KOPT-K1 (cell line): ENCODE measurements at regions not wholly inside any gene's neighbourhood (a gene's known extent, or its start where the extent isn't known, plus 50 kb on each side); places are given as distances from the start of the nearest gene placed in this dataset.

ENCODE experiments used
- H3K27ac ChIP-seq: fragments of 200-600 bp; sonication (generic); 2 replicates; pipeline ENCODE4 v1.5.1; 2016; ENCODE audit warnings: antibody characterized with exemption, mild to moderate bottlenecking, low read depth, low read length; ENCODE audit not compliant: poor library complexity, severe bottlenecking
- H3K36me3 ChIP-seq: fragments of 200-600 bp; sonication (generic); 2 replicates; pipeline ENCODE4 v1.5.1; 2017; ENCODE audit warnings: antibody characterized with exemption, mild to moderate bottlenecking, low read length, moderate library complexity; ENCODE audit not compliant: insufficient read depth
- H3K9me3 ChIP-seq: fragments of 200-600 bp; sonication (generic); 2 replicates; pipeline ENCODE4 v1.5.1; 2017; ENCODE audit warnings: antibody characterized with exemption, low read length, mild to moderate bottlenecking; ENCODE audit not compliant: insufficient read depth, poor library complexity, severe bottlenecking

DNA sequence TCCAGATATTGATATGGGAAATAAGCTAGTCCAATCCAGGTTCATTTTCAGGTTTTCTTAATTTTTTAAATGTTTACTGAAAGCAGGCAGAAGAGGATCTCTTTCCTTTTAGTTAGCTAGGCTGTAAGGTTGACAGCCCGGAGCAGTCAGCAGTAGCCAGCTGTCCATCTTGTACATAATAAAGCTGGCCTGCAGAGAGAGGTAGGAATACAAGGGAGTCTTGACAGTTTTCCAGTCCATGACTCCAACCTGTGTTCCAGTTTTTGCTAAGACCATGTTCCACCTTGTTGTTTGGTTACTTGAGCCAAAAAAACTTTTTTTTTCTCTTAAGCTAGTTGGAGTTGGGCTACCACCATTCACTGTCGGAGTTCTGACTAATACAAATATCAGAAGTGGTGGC lies 402.7 kb upstream of the TEX13C start:
- Histone ChIP-seq H3K9me3 (no peaks in the 10 kb centered on the region), H3K36me3 (no peaks in the 10 kb centered on the region), H3K27ac (no peak overlapping the region)

DNA sequence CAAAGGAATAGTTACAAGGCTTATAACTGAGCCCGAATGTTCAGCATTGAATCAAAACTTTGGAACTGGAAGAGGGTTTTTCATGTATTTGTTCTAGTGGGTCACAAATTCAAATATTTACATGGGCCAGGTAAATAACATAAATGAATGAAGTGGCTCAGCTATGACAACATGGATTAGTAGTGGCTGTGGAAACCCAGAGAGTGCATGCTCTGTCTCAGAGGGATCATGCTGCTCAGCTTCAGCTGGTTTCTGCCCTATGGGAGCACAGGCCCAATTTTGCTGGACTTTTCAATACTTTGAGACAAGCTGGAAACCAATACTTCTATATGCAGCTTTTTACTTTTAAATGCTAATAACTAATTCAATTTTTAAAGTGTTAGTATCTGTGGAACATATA lies 394.0 kb upstream of the TEX13C start:
- H3K36me3 ChIP-seq = no peaks in the 10 kb centered on the region

DNA sequence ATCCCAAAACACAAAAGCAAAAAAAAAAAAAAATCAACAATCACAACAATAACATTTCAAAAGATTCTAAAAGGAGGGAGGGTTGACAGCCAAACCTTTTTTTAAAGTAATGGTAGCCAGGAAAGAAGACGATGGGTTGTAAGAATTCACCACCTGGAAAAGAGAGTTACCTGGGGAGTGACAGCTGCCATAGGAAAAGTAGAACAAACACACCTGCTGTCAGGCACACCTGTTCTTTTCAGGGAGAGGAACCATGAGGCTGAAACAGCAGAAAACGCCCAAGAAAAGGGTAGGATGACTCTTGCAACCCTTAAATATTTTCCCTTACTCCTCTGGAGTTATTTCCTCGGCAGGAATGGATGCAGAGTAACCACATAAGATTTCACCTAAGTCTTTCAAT lies 388.4 kb upstream of the TEX13C start:
- H3K27ac ChIP-seq = no peak overlapping the region
- H3K36me3 ChIP-seq = no peaks in the 10 kb centered on the region
- H3K9me3 ChIP-seq = no peaks in the 10 kb centered on the region

More for the DNA sequence above, 394.0 kb upstream of the TEX13C start:
- no peak overlapping the region for H3K27ac ChIP-seq
- H3K9me3 ChIP-seq = no peaks in the 10 kb centered on the region

DNA sequence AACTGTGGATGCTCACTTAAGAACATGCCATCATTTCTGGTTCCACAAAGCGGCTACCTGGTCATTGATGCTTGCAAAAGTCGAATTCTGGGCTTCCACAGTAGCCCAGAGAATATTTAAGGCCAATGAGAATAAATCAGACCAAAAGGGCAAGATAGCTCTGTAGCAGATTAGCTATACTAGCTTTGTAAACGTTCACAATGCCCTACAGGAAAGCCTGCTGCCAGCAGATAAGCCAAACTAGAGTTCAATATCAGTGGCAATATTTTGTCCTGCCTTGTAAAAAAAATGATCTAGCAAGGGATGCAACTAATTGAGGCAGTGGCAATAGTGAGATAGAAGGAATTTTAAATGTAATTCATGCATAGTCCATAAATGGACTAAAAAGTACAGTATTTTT lies 387.7 kb upstream of the TEX13C start:
- no peak overlapping the region for H3K27ac ChIP-seq
- H3K9me3 ChIP-seq = no peaks in the 10 kb centered on the region
- no peaks in the 10 kb centered on the region for H3K36me3 ChIP-seq

DNA sequence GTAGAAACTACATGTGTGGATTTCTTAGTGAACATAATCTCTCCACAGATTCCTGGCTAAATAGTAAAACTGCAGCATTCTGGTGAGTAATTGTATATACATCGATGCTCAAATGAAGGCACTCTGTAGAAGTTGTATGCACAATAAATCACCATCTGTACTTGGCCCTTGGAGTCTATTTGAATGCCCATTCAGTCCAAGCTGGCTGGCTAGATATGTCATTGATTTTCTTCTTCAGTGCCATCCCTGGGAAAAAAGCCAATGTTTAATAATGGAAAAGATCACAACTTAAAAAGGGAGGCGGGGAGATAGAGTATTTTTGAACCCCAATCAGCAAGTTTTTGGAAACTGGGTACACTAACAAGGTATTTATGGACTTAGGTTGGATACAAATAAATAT lies 381.0 kb upstream of the TEX13C start:
- H3K36me3 ChIP-seq = no peaks in the 10 kb centered on the region
- H3K9me3 ChIP-seq = no peaks in the 10 kb centered on the region
- H3K27ac ChIP-seq = no peak overlapping the region

DNA sequence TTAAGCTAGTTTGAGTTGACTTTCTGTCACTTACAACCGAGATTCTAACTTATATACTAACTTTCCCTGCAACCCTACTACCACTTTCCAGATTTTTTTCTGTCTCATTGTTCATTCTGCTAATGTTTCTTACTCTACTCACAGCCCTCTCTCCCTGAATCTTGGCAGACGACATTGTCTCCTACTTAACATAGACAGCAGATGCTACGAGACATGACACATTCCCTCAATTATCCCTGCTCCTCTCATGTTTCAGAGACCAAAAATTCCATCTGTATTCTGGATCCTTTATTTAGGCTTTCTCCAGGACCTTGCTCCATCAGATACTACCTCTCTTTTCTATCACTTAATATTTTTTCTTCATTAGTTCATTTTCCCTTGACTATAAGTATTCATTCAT lies 379.1 kb upstream of the TEX13C start:
- no peak overlapping the region for H3K27ac ChIP-seq
- H3K9me3 ChIP-seq = no peaks in the 10 kb centered on the region
- H3K36me3 ChIP-seq = no peaks in the 10 kb centered on the region

DNA sequence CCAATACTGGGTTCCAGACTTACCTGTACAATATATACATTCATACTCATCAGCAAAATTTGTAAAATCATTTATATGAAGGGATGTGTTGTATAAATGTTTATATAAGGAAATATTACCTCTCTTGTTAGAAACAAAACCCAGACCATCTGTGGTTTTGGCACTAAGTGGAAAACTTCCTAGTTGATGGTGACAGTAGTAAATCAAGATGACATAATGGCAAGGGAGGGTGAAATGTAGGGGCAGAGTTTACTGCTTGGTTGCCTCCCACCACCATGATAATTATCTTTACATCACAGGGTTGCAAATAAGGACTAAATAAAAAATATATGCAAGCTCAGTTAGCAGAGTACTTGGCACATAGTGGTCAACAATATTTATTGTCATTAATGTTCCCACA lies 365.3 kb upstream of the TEX13C start:
- H3K36me3 ChIP-seq = no peaks in the 10 kb centered on the region
- no peak overlapping the region for H3K27ac ChIP-seq
- no peaks in the 10 kb centered on the region for H3K9me3 ChIP-seq

DNA sequence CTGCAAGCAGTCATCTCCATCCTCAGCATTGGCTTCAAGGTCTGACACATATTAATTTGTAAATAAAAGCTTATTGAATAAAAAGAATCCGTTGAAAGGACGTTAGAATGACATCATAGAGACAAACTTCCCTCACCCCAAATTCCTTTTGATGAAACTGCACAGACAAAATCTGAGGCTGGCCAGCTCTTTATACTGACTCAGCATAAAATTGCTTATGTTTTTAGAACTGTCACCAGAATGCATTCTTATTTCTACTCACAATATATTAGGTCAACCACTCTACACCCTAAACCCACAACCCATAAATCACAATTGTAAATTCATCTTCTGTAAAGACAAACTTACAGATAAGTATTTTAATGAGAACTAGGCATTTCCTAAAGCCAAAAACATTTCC lies 359.2 kb upstream of the TEX13C start:
- Histone ChIP-seq H3K27ac (no peak overlapping the region), H3K36me3 (no peaks in the 10 kb centered on the region), H3K9me3 (no peaks in the 10 kb centered on the region)

DNA sequence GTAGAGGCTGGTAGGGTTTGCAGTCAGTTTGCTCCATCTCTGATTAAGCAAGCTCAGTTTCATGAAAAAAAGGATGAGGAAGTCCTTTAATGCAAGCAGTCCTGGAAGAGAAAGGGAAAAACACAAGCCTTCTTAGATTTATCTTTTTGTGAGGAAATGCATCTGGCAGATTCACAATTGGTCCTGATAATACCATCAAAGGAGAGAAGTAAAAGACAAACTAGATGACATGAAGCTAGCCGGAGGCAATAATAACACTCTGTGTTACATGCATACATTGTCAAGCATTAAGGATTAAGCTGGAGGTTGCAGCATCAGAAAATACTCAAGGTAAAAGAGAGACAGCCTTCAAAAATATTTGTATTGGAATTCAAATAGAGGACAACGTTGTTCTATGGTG lies 356.0 kb upstream of the TEX13C start, which contains the start of gene TENM1:
Gene TENM1 (minus strand): TSS at position 101 of the 400 bp plus-strand sequence.
- H3K36me3 ChIP-seq = no peaks in the 10 kb centered on the region

DNA sequence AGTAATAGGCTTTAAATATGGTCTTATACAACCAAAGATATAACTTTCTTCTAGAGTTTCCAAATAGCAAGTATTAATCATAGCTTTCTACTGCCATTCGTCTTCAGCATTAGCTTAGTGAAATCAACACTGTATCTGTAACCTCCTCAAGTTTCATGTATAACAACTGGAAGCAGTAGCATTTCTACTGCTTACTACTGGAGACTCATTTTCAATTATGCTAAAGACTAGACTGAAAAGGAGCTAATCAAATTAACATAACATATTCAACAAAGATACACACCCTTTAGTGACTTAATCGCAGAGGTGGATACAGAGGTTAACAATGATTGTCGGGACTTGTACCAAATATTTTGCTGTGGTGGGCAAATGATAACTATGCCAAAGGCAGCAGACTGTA lies 344.2 kb upstream of the TEX13C start:
- no peaks in the 10 kb centered on the region for H3K36me3 ChIP-seq
- H3K9me3 ChIP-seq = no peaks in the 10 kb centered on the region
- H3K27ac ChIP-seq = no peak overlapping the region

More for the DNA sequence above, 356.0 kb upstream of the TEX13C start, which contains the start of gene TENM1:
- Histone ChIP-seq H3K9me3 (no peaks in the 10 kb centered on the region), H3K27ac (no peak within 1 kb of the TSS)

DNA sequence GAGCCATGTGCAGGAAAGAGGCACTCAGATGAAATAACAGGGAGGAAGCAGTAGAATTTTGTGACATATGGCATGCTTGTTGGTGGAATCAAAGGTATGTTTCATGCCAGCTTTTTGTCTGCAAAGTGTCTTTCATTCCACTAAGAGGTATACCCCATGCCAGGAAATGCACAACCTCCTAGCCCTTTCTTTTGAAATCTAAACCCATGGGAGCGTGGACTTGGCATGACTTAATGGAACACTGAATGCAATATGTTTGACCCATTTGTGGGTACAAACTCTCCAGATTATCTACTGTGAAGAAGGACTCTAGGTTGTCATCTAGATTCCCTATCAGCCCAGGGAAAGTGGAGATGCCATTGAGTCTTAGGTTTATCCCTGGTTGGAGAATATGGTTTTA lies 338.3 kb upstream of the TEX13C start:
- H3K36me3 ChIP-seq = no peaks in the 10 kb centered on the region
- H3K9me3 ChIP-seq = no peaks in the 10 kb centered on the region
- no peak overlapping the region for H3K27ac ChIP-seq

DNA sequence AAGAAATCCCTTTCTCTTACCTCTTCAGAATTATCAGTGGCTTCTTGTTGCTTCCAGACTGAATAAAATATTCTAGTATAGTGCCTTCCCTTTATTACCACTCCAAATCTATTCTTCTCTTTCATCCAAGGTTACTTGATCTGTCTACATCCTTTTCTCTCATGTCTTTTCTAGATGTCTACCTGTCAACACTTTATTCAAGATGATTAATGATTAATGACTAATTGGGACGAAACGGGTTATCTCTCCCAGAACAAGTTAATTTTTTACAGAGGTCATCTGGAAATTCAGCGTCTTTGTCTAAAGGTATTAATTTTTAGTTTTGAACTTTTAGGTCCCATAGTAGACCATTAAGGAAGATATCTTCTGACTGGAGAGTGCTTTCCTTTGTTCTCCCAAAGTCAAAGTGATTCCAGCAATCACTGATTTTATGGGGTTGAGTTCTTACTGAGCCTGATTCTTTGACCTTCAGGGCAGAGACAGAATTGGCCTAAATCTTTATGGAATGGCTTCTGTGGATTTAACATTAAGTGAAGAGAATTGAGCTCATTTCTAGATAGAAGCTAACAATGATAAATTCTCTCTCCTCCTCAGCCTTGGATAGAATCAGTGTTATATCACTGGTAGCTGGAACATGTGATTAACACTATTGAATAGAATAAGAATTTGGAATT lies 335.4 kb upstream of the TEX13C start:
- Histone ChIP-seq H3K36me3 (no peaks in the 10 kb centered on the region), H3K27ac (no peak overlapping the region), H3K9me3 (no peaks in the 10 kb centered on the region)

DNA sequence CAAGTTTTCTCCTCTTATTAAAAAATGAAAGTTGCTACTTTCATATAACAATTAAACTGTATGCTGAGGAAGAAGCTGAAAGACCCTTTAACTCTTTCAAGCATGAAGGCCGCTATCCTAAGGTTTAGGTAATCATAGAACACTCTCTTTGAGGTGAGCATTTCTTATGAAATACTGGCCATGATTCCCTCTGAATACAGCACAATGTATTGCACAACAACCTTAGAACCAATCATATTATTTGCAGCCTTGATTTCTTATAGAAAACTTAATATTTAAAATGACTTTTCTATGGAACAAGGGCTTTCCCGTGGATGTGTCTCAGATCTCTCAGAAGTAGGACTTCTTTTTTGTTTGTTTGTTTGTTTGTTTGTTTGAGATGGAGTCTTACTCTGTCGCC lies 333.4 kb upstream of the TEX13C start:
- Histone ChIP-seq H3K27ac (no peak overlapping the region), H3K9me3 (no peaks in the 10 kb centered on the region), H3K36me3 (no peaks in the 10 kb centered on the region)

DNA sequence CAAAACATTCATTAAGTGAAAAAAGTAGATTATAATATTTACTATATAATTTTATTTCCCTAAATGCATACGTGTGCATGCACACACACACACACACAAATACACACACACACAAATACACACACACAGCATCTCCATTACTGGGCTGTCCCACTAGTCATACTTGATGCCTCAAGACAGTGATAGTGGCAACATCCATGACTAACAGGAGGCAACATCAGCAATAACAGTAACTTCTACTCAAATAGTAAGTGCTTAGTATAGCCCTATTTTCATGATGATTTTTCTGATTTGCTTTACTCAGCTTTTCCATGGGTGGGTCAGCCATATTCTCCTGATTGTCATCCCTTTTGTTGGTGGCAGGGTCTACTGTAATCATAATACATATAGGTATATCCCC lies 325.9 kb upstream of the TEX13C start:
- no peak overlapping the region for H3K27ac ChIP-seq
- H3K36me3 ChIP-seq = no peaks in the 10 kb centered on the region
- no peaks in the 10 kb centered on the region for H3K9me3 ChIP-seq

DNA sequence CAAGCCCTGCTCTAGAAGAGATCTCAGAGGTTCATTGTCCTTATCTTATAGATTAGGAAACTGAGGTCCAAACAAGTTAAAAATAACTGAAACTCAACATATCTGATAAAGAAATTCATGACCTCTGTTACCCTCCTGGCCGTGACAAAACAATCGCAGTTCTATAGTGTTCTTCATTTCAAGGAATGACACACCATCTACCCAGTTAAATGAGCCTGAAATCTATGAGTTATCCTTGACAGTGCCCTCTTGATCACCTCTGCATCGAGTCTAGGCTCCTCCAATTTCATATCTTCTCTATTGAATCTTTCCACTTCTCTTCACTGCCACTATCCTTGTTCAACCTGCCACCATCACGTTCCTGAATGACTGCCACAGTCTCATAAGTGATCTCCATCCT lies 325.3 kb upstream of the TEX13C start:
- Histone ChIP-seq H3K9me3 (no peaks in the 10 kb centered on the region), H3K36me3 (no peaks in the 10 kb centered on the region), H3K27ac (no peak overlapping the region)

DNA sequence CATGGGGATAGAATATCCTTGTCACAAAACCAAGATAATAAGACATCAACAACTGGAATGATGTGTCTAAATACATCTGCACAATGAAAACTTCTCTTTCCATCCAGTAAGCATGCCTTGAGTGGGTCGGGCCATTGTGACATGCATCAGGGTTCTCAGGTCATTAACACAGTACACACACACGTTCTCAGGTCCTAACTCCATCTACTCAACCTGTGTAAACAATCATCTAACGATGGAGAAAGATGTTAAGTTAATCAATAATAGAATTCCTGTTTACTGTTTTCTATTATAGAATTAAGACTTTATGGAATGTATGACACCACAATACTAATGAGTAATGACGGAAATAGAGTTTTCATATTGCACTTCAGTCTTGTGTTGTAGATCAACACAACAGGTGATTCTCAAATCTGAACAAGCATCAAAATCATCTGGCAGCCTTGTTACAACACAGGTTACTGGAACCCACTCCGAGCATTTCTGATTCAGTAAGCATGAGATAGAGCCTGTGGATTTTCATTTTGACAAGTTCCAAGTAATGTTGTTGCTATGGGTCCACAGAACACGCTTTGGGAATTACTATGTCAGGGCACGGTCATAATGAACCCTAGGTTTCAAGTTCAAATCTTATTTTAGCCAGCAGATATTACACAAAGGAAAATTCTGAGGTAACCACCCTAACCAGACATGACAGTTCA lies 315.8 kb upstream of the TEX13C start:
- H3K36me3 ChIP-seq = no peaks in the 10 kb centered on the region
- no peak overlapping the region for H3K27ac ChIP-seq
- H3K9me3 ChIP-seq = no peaks in the 10 kb centered on the region
